ENCODE measurements at regions not wholly inside any gene's neighbourhood (a gene's known extent, or its start where the extent isn't known, plus 50 kb on each side); places are given as distances from the start of the nearest gene placed in this dataset.

DNA sequence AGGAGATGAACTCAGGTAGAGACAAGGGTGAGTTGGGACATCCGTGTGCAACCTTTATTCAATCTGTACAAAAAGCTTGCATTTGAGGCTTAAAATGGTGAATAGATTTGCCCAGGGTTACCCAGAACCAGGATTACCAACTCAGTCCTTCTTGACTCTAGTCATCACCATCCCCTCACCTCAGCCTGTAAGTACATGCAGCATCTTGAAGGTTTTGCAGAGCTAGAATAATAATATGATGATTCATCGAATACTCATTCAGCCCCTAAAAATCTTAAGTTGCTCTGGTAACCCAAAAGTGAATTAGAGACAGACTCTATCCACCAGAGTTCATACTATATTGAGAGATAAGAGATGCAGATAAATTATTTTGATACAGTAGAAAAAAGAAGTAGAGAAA is 90.3 kb downstream of the NKX2-1 start:
- TF ChIP-seq POLR2AphosphoS5 (IDR thresholded peaks at IDR 0.05) (no peak), POLR2A (IDR thresholded peaks at IDR 0.05; ENCODE audit: low read depth) (no peak)
- TF ChIP-seq, protein P1, sequence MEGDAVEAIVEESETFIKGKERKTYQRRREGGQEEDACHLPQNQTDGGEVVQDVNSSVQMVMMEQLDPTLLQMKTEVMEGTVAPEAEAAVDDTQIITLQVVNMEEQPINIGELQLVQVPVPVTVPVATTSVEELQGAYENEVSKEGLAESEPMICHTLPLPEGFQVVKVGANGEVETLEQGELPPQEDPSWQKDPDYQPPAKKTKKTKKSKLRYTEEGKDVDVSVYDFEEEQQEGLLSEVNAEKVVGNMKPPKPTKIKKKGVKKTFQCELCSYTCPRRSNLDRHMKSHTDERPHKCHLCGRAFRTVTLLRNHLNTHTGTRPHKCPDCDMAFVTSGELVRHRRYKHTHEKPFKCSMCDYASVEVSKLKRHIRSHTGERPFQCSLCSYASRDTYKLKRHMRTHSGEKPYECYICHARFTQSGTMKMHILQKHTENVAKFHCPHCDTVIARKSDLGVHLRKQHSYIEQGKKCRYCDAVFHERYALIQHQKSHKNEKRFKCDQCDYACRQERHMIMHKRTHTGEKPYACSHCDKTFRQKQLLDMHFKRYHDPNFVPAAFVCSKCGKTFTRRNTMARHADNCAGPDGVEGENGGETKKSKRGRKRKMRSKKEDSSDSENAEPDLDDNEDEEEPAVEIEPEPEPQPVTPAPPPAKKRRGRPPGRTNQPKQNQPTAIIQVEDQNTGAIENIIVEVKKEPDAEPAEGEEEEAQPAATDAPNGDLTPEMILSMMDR (IDR thresholded peaks at IDR 0.05), result no peak

Data from esophagus muscularis mucosa (tissue), 3 donors.